K562 (cell line): ENCODE measurements at regions not wholly inside any gene's neighbourhood (a gene's known extent, or its start where the extent isn't known, plus 50 kb on each side); places are given as distances from the start of the nearest gene placed in this dataset.

Experiments
- ATAC-seq: fragments of 200-7000 bp; cut with Tn5 transposase; 3 replicates; pipeline ENCODE4 v1.9.1; 2020; ENCODE audit warnings: moderate library complexity
- BruUV-seq: library from RNA; stranded (reverse); fragments of 400-500 nt; replicated peaks from 2 replicates; lab custom pipeline; 2021; lab: Mats Ljungman, UMichigan
- CTCF ChIA-PET: fragments of 300-600 bp; formaldehyde crosslinking; extraction: SDS; loops from one replicate; lab custom pipeline; 2021; ENCODE audit warnings: low intra/inter-chr PET ratio; lab: Yijun Ruan, JAX
- POLR2A ChIA-PET: fragments of 300-600, 350-650 bp; sonication (Branson Sonifier 250); formaldehyde crosslinking; extraction: SDS; loops from one replicate; lab custom pipeline; 2021; ENCODE audit warnings: antibody characterized with exemption, inconsistent platforms; lab: Yijun Ruan, JAX
- DNase-seq, 4 experiments: peaks; one replicate each; pipeline versions ENCODE4 v3.0.0 to v3.0.0-alpha.2; 2011 to 2018; ENCODE audit warnings: low spot score in 3 of 4, mixed read lengths in 3 of 4; ENCODE audit errors: extremely low read depth in 1 of 4
- FAIRE-seq: peaks from 2 replicates; lab custom pipeline; 2011; peaks lifted over from hg19 to GRCh38; lab: Jason Lieb, UNC
- H2AFZ ChIP-seq: 2 replicates; pipeline ENCODE4 v1.6.0; 2011; ENCODE audit warnings: low read depth, low read length, control low read depth, inconsistent platforms
- H3K27ac ChIP-seq: fragments of 200-600 bp; 3 replicates; pipeline ENCODE4 v1.8.0; 2011; ENCODE audit warnings: low read depth, mild to moderate bottlenecking, control low read depth, inconsistent platforms, low read length, moderate library complexity, mixed read lengths; ENCODE audit errors: extremely low read depth
- H3K27me3 ChIP-seq, 2 experiments: fragments of 300-600 bp in 1 of 2; 2 replicates in 1 of 2; 3 replicates in 1 of 2; pipeline versions ENCODE4 v1.6.0 to v1.8.0; 2011; ENCODE audit warnings: inconsistent platforms in 2 of 2, low read length in 2 of 2, mild to moderate bottlenecking in 1 of 2, mixed read lengths in 1 of 2, moderate library complexity in 1 of 2; ENCODE audit not compliant: control insufficient read depth in 2 of 2, insufficient read depth in 2 of 2
- H3K36me3 ChIP-seq: fragments of 300-600 bp; 3 replicates; pipeline ENCODE4 v1.8.0; 2011; ENCODE audit warnings: mild to moderate bottlenecking, low read length, inconsistent platforms; ENCODE audit not compliant: control insufficient read depth, insufficient read depth
- H3K4me1 ChIP-seq, 2 experiments: fragments of 200-600 bp in 1 of 2; replicated peaks in 1 of 2; 2 replicates in 1 of 2; 3 replicates in 1 of 2; pipeline versions ENCODE4 v1.5.1 to v1.8.0; 2011; ENCODE audit warnings: inconsistent platforms in 2 of 2, low read length in 2 of 2, mild to moderate bottlenecking in 1 of 2, mixed read lengths in 1 of 2, moderate library complexity in 1 of 2; ENCODE audit not compliant: control insufficient read depth in 2 of 2, insufficient read depth in 2 of 2
- H3K4me2 ChIP-seq: 2 replicates; pipeline ENCODE4 v1.6.1; 2011; ENCODE audit warnings: low read length, control low read depth, inconsistent platforms, mixed read lengths; ENCODE audit not compliant: insufficient read depth
- H3K4me3 ChIP-seq: fragments of 200-600 bp; sonication (generic), shearing (Covaris generic); 2 replicates; pipeline ENCODE4 v1.5.1; 2016; ENCODE audit warnings: control low read depth, inconsistent platforms
- H3K79me2 ChIP-seq: fragments of 200-600 bp; 3 replicates; pipeline ENCODE4 v1.8.0; 2011; ENCODE audit warnings: low read length, inconsistent platforms; ENCODE audit not compliant: control insufficient read depth, insufficient read depth
- H3K9ac ChIP-seq, 2 experiments: 2 replicates each; pipeline versions ENCODE4 v1.6.0 to v1.6.1; 2011; ENCODE audit warnings: low read depth in 2 of 2, low read length in 2 of 2, control low read depth in 1 of 2, inconsistent platforms in 1 of 2, mild to moderate bottlenecking in 1 of 2, mixed read lengths in 1 of 2; ENCODE audit not compliant: insufficient read depth in 1 of 2
- H3K9me1 ChIP-seq: one replicate; pipeline ENCODE4 v1.6.0; 2011; ENCODE audit warnings: inconsistent platforms, mild to moderate bottlenecking, low read length, moderate library complexity; ENCODE audit not compliant: control insufficient read depth, insufficient read depth
- H3K9me3 ChIP-seq: replicated peaks from 2 replicates; pipeline ENCODE4 v1.5.1; 2011; ENCODE audit warnings: low read depth, low read length, inconsistent platforms; ENCODE audit not compliant: control insufficient read depth, insufficient read depth
- H4K20me1 ChIP-seq: replicated peaks from 2 replicates; pipeline ENCODE4 v1.6.1; 2011; ENCODE audit warnings: low read length, inconsistent platforms, mixed read lengths; ENCODE audit not compliant: control insufficient read depth, insufficient read depth
- DPF2 ChIP-seq: fragments of 450-650 bp; IDR thresholded peaks from 2 replicates; pipeline ENCODE4 v1.6.1; 2016
- HOMEZ ChIP-seq: fragments of 250-450 bp; sonication (Bioruptor Pico); IDR thresholded peaks from 2 replicates; pipeline ENCODE4 v1.4.0; 2020; ENCODE audit warnings: mild to moderate bottlenecking, moderate library complexity
- MLLT1 ChIP-seq, 2 experiments: fragments of 450-650 bp; IDR thresholded peaks; 2 replicates each; pipeline ENCODE4 v1.6.1; 2016
- SP2 ChIP-seq: IDR thresholded peaks from 2 replicates; pipeline ENCODE4 v1.6.1; 2011; ENCODE audit warnings: mild to moderate bottlenecking, low read depth, low read length, moderate library complexity; ENCODE audit not compliant: poor library complexity, severe bottlenecking; ENCODE audit errors: extremely low read depth
- ZBTB9 ChIP-seq: fragments of 450-650 bp; formaldehyde crosslinking; IDR thresholded peaks from 2 replicates; pipeline ENCODE4 v1.4.0; 2020; ENCODE audit warnings: mild to moderate bottlenecking, moderate library complexity
- ZNF318 ChIP-seq, 2 experiments: fragments of 450-650 bp; IDR thresholded peaks; 2 replicates each; pipeline ENCODE4 v1.6.1; 2016; ENCODE audit warnings: mild to moderate bottlenecking in 2 of 2, borderline replicate concordance in 1 of 2, low read depth in 1 of 2, moderate library complexity in 1 of 2
- ZNF41 ChIP-seq: fragments of 250-450 bp; sonication (Bioruptor Pico); conservative IDR thresholded peaks from 2 replicates; pipeline ENCODE4 v1.4.0; 2020; ENCODE audit warnings: mild to moderate bottlenecking
- ZNF766 ChIP-seq: fragments of 200-800 bp; sonication (Bioruptor generic); conservative IDR thresholded peaks from 2 replicates; pipeline ENCODE4 v1.6.1; 2016; ENCODE audit warnings: missing genetic modification characterization, missing compliant biosample characterization
- WGBS: fragments of 100-300 bp; shearing (Covaris generic); methylation state at CpG from one replicate; pipeline ENCODE4 v1.1.6; 2016; ENCODE audit warnings: low coverage, mixed read lengths; ENCODE audit not compliant: insufficient coverage; ENCODE audit errors: missing lambda C conversion rate; 5-methylcytosine and 5-hydroxymethylcytosine counted together
- in situ Hi-C: fragments of 300-500 bp; cut with MboI; formaldehyde crosslinking; loops from 4 replicates; pipeline ENCODE4 v1.15.0; 2018; ENCODE audit warnings: inconsistent platforms, mixed read lengths
- intact Hi-C: fragments of 100-400 bp; cut with micrococcal nuclease; formaldehyde crosslinking; loops from 2 replicates; pipeline ENCODE4 v1.14.2; 2022

- Histone ChIP-seq H3K27me3 (peaks cover 5 to 34% of the 10 kb centered on the region in 2 experiments; a peak in 4 of 5 replicates), H3K9ac (no peak overlapping the region), H4K20me1 (no peaks in the 10 kb centered on the region), H3K4me2 (no peak overlapping the region), H2AFZ (no peak overlapping the region), H3K9me1 (no peaks in the 10 kb centered on the region), H3K79me2 (no peaks in the 10 kb centered on the region), H3K4me3 (no peak overlapping the region), H3K9me3 (no peaks in the 10 kb centered on the region), H3K36me3 (no peaks in the 10 kb centered on the region), H3K27ac (no peak overlapping the region), H3K4me1 (no peaks in the 10 kb centered on the region)
- intact Hi-C loops (no loop called here), in situ Hi-C loops (no loop called here)
- POLR2A ChIA-PET, result interaction anchor here (0.5 kb wide), 1 partner anchor 10 kb away, joined by 3 read pairs; no protein-coding TSS in a partner anchor
- FAIRE-seq (no peak), DNase-seq (no peak), ATAC-seq (no peak)
- no TSS peak for BruUV-seq
- CTCF ChIA-PET, result no interaction called here
- 0% methylated on average over 1 of the region's 1 CpG for WGBS
- TF ChIP-seq ZNF318 (IDR thresholded peaks at IDR 0.05; ENCODE audit: borderline replicate concordance in 1 of 2, low read depth in 1 of 2) (no peak), ZBTB9 (CRISPR knock-in tag) (no peak), MLLT1 (IDR thresholded peaks at IDR 0.05) (no peak), ZNF41 (CRISPR knock-in tag) (no peak), ZNF766 (CRISPR knock-in tag) (no peak), SP2 (no peak), HOMEZ (CRISPR knock-in tag) (no peak), DPF2 (no peak)
Measured at GRCh38 chr1:181392613-181393220, 90.6 kb upstream of the CACNA1E start.
